HFFc6 (cell line): ENCODE measurements at regions not wholly inside any gene's neighbourhood (a gene's known extent, or its start where the extent isn't known, plus 50 kb on each side); places are given as distances from the start of the nearest gene placed in this dataset.

Experiments
- DNase-seq: peaks from one replicate; pipeline ENCODE4 v3.0.0-alpha.2; 2018
- H3K27ac Mint-ChIP-seq: 2 replicates; pipeline ENCODE4 v1.8.0; 2020; ENCODE audit warnings: mild to moderate bottlenecking, mixed read lengths
- H3K27me3 Mint-ChIP-seq: 2 replicates; pipeline ENCODE4 v1.8.0; 2021; ENCODE audit warnings: mild to moderate bottlenecking, moderate library complexity, mixed read lengths; ENCODE audit not compliant: insufficient read depth
- H3K36me3 Mint-ChIP-seq: 2 replicates; pipeline ENCODE4 v1.8.0; 2021; ENCODE audit warnings: low read depth, mixed read lengths
- H3K4me1 Mint-ChIP-seq: 2 replicates; pipeline ENCODE4 v1.8.0; 2020; ENCODE audit warnings: low read depth, mixed read lengths
- H3K4me3 Mint-ChIP-seq: 2 replicates; pipeline ENCODE4 v1.8.0; 2020; ENCODE audit warnings: mild to moderate bottlenecking, moderate library complexity, mixed read lengths
- H3K9me3 Mint-ChIP-seq: 2 replicates; pipeline ENCODE4 v1.8.0; 2020; ENCODE audit warnings: mild to moderate bottlenecking, mixed read lengths
- TF ChIP-seq, protein P1 (sequence below): fragments of 200-600 bp; sonication (generic); IDR thresholded peaks from 2 replicates; pipeline ENCODE4 v1.5.0; 2021; ENCODE audit warnings: antibody characterized with exemption, mild to moderate bottlenecking

DNA sequence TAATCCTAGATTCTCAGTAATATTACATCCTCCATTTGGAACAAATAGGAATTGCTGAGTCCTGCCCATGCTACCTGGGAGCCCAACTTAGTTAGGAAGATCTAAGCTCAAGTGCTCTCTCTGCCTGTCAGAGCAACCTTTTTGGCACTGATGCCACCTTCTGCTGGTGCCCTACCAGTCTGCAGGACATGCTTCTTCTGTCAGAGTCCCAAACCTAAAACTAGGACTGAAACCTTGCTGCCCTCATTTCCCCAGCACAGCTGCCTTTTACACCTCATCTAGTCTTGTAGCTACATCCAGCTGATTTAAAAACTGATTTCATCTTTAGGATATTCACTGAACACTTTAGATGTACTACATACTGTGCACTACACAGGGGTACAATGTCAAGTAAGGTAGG is 118.7 kb downstream of the LYPLAL1 start:
- no peak for DNase-seq
- Mint-ChIP-seq H3K27ac (no peak overlapping the region), H3K4me3 (no peak overlapping the region), H3K9me3 (no peaks in the 10 kb centered on the region; the same call in 1 of the 2 replicates), H3K36me3 (no peaks in the 10 kb centered on the region), H3K27me3 (no peaks in the 10 kb centered on the region; the same call in 1 of the 2 replicates), H3K4me1 (peaks cover 28% of the 10 kb centered on the region; the same call in 1 of the 2 replicates)
- TF ChIP-seq, protein P1, sequence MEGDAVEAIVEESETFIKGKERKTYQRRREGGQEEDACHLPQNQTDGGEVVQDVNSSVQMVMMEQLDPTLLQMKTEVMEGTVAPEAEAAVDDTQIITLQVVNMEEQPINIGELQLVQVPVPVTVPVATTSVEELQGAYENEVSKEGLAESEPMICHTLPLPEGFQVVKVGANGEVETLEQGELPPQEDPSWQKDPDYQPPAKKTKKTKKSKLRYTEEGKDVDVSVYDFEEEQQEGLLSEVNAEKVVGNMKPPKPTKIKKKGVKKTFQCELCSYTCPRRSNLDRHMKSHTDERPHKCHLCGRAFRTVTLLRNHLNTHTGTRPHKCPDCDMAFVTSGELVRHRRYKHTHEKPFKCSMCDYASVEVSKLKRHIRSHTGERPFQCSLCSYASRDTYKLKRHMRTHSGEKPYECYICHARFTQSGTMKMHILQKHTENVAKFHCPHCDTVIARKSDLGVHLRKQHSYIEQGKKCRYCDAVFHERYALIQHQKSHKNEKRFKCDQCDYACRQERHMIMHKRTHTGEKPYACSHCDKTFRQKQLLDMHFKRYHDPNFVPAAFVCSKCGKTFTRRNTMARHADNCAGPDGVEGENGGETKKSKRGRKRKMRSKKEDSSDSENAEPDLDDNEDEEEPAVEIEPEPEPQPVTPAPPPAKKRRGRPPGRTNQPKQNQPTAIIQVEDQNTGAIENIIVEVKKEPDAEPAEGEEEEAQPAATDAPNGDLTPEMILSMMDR: no peak

DNA sequence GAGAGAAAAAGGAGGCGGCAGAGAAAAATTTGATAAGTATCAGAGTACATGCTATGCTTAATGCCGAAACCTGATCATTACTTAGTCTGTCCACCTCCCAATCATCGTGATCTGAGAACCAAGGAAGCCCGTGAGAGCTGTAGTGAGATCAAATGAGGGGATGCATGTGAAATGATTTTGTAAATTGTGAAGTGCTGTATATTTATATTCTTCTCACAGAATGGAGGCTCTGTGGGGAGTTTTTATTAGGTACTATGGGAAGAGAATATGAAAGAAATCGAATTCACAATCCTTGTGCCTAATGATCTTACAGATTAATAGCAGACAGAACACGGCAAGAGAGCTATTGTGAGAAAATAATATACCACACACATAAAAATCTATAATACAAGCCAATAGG is 115.5 kb downstream of the LYPLAL1 start:
- TF ChIP-seq, protein P1: no peak
- Mint-ChIP-seq H3K36me3 (no peaks in the 10 kb centered on the region), H3K27me3 (no peaks in the 10 kb centered on the region; the same call in 1 of the 2 replicates)

DNA sequence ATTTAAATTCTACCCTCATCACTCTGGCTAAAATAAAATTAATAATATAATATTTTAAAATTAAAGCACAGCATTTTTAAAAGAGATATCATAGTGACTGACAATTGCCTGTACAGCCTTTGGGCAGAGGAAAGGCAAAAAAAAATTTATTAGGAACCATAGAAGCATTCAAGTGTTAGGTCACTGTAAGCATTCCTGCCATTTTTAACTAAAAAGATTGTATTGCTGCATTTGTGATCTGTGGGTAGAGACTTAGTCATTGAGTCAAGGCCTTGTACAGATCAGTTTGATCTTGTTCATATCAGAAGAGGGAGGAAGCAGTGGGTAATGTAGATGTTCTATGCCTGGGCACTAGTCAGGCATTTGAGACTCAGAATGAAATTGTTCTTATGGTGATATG is 109.9 kb downstream of the LYPLAL1 start:
- H3K27ac Mint-ChIP-seq: no peak overlapping the region
- H3K4me1 Mint-ChIP-seq: peaks cover 9% of the 10 kb centered on the region; the same call in 1 of the 2 replicates
- H3K4me3 Mint-ChIP-seq: no peak overlapping the region
- TF ChIP-seq, protein P1: no peak
- H3K27me3 Mint-ChIP-seq: no peaks in the 10 kb centered on the region
- H3K9me3 Mint-ChIP-seq: no peaks in the 10 kb centered on the region
- no peaks in the 10 kb centered on the region for H3K36me3 Mint-ChIP-seq
- DNase-seq: peak; percentile 18

More for the DNA sequence above, 115.5 kb downstream of the LYPLAL1 start:
- no peak overlapping the region for H3K4me3 Mint-ChIP-seq
- no peak overlapping the region for H3K27ac Mint-ChIP-seq
- H3K4me1 Mint-ChIP-seq: peaks cover 9% of the 10 kb centered on the region; the same call in 1 of the 2 replicates
- no peak for DNase-seq
- H3K9me3 Mint-ChIP-seq: no peaks in the 10 kb centered on the region; the same call in 1 of the 2 replicates

DNA sequence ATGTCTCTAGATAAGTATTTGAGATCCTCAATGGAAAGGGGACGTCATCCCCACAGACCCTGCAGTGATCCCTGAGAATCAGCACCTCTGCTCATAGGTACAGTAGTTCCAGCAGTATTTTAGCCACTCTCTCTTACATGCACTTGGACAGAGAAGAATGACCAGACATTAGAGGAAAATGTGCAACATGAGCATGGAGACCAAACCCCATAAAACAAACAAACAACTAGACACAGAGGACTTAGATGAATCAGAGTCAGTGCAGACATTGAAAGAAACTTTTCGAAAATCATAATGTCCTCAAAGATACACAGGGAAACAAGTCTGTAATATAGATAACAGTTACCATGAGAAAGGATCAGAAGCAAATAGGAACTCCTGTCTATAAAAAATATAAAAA is 108.2 kb downstream of the LYPLAL1 start:
- no peaks in the 10 kb centered on the region for H3K27me3 Mint-ChIP-seq
- TF ChIP-seq, protein P1: no peak
- no peak overlapping the region for H3K4me3 Mint-ChIP-seq
- no peak overlapping the region for H3K27ac Mint-ChIP-seq
- DNase-seq: no peak
- no peaks in the 10 kb centered on the region for H3K9me3 Mint-ChIP-seq
- peaks cover 9% of the 10 kb centered on the region; the same call in 1 of the 2 replicates for H3K4me1 Mint-ChIP-seq
- no peaks in the 10 kb centered on the region for H3K36me3 Mint-ChIP-seq

DNA sequence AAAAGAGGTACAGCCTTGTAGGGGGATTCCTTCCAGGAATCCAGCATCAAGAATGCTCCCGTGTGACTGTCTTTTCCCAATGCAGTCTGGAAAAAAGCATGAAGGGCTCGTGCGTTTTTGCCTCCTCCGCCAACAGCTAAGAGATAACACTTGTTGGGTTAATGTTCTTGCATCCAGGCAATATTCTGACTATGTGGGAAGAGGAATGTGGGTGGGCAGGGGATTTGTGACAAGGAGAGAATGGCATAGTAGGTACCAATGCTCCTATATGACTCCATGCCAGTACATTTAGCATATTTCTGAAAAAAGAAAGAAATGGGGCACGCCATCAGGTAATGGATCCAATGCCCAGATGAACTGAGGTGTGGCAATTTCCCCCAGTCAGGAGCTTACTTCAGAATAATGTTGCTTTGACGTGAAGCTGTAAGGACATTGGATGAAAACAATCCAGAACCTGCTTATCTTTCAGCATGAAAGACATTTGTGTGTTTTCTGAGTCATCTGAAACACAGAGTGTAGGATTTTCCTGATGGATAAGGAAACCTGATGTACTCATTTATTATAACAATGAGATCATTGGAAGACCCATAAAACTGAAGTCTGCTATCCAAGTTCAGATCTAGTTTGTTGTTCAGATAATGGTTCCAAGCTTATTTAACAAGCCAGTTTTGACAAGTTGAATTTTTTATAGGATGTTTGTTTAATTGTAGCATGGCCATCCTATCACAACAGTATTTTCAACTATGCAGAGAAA is 105.5 kb downstream of the LYPLAL1 start:
- H3K9me3 Mint-ChIP-seq: no peaks in the 10 kb centered on the region
- peaks cover 9% of the 10 kb centered on the region; the same call in 1 of the 2 replicates for H3K4me1 Mint-ChIP-seq
- peak; percentile 20 for DNase-seq
- H3K4me3 Mint-ChIP-seq: no peak overlapping the region
- no peaks in the 10 kb centered on the region for H3K36me3 Mint-ChIP-seq
- TF ChIP-seq, protein P1: no peak
- H3K27me3 Mint-ChIP-seq: no peaks in the 10 kb centered on the region
- no peak overlapping the region for H3K27ac Mint-ChIP-seq
